HG02642 (cell line): ENCODE measurements at regions not wholly inside any gene's neighbourhood (a gene's known extent, or its start where the extent isn't known, plus 50 kb on each side); places are given as distances from the start of the nearest gene placed in this dataset.
"Not testable (repeated sequence)": the region's sequence is repeated elsewhere in the genome, so short reads cannot be mapped to it uniquely, and the experiment has no call there.

Experiments used
- ATAC-seq: cut with Tn5 transposase; IDR thresholded peaks from one replicate; pipeline ENCODE4 v1.9.1; 2021; ENCODE audit warnings: mild to moderate bottlenecking; ENCODE audit not compliant: unreplicated experiment, poor library complexity

GRCh38 chr7:97234494-97234893, 117.0 kb downstream of the SDHAF3 start:
- ATAC-seq, result not testable (repeated sequence)

GRCh38 chr7:97246317-97246716, 128.8 kb downstream of the SDHAF3 start:
- no peak for ATAC-seq

GRCh38 chr7:97258187-97258586, 140.7 kb downstream of the SDHAF3 start:
- ATAC-seq, result not testable (repeated sequence)

GRCh38 chr7:97269741-97270140, 152.2 kb downstream of the SDHAF3 start:
- no peak for ATAC-seq

- no peak for ATAC-seq
Measured at GRCh38 chr7:97270280-97270679, 152.8 kb downstream of the SDHAF3 start.

DNA sequence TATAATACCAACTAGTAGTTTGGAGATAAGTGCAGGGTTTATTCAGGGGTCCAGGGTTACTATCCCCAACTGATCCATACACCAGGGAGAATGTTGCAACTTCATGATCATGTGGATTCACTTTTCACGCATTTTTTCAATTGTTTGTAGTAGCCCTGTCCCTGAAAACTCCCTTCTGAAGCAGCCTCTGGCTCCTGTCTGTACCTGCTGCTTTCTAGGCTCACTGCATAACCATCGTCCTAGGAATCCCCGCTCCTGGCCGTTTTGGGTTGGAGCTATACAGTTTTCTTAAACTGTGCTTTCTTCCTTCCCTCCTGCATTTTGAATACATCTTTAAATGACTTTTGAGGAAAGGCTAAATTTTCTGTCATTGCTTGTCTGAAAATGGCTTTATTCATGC, 154.1 kb downstream of the SDHAF3 start:
- no peak for ATAC-seq

DNA sequence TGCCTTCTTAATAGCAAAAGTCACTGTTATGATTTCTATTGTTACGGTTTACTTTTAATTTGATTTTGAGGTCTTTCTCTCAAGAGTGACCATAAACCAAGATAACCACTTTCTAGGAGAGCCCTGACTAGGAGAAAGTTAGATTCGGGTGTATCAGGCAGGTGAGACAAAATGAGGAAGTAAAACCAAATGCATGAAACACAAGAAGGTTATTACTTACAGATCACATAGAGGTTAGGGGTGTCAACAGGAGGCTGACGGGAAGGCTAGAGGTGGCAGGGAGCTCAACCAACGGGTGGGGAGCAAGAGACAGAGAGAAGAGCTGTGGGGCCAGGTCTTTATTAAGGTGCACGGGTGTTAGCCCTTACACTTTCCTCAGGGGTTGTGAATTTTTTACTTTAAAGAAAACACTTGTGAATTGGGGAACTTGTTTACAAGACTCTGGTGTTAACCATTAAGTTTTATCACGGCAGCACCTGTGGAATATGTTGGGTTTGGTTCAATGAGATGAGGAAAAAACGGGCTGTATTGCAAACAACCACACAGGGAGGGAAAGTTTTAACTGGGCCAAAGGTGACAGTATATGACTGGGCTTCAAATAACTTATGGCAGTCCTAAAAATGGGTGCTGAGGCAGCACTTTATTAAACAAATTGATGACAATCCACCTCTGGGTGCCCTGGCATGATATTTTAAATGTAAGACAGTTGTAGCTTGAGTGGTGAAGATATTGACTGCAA, 154.9 kb downstream of the SDHAF3 start:
- ATAC-seq, result no peak

GRCh38 chr7:97275475-97275874, 158.0 kb downstream of the SDHAF3 start:
- no peak for ATAC-seq

GRCh38 chr7:97280950-97281349, 163.5 kb downstream of the SDHAF3 start:
- no peak for ATAC-seq

DNA sequence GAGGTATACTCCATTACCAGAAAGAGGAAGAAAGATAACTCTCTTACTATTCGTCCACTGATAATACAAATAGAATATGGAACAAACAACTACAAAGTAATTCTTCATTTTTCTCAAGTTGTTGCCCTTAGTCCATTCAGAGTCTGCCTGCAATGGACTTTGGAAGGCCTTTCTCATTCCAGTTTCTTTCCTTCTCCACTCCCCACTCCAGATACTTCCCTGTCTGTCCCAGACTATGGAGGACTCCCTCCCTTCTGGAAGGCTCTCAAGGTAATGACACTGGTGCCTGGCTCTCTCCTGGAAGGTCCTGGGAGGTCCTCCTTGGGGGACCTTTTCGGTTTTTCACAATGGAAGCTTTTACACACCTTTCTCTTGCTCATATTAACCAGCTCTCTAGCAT, 167.8 kb downstream of the SDHAF3 start:
- ATAC-seq, result no peak

DNA sequence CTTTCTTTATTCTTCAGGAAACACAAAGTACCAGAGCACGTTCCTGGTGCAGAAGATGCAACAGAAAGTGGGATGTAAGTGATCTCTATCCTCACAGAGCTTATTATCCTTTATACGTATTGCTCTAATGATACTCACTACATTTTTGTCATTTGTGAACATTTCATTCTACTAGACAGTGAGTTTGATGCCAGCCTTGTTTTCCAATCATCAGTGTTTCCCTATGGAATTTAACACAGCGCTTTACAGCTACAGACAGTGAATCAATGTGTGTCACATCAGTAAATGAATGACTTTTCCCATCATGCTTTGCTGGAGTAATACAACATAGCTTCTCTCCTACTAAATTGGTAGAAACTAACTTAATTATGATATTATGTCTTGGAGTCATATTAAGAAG, 175.5 kb downstream of the SDHAF3 start:
- no peak for ATAC-seq

DNA sequence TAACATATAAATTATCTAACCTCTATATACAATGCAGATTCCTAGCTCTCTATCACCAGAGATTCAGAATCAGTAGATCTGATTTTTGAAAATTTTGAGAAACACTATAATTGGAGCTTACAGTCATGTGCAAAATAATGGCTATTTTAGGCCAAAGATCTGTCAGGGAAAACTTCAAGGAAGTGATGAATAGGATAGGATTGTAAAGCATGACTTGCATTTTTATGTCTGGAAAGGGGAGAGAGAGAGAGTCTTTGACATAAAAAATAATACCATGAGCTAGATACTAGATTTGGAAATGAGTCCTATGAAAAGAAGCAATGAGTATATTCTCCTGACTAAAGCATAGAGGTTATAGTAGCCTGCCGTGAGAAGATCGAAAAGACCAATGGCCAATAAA, 181.1 kb downstream of the SDHAF3 start:
- no peak for ATAC-seq

GRCh38 chr7:97305589-97305988, 188.1 kb downstream of the SDHAF3 start:
- no peak for ATAC-seq

- ATAC-seq, result no peak
Measured at GRCh38 chr7:97307521-97308108, 190.1 kb downstream of the SDHAF3 start.

GRCh38 chr7:97313900-97314299, 196.4 kb downstream of the SDHAF3 start:
- ATAC-seq, result no peak

DNA sequence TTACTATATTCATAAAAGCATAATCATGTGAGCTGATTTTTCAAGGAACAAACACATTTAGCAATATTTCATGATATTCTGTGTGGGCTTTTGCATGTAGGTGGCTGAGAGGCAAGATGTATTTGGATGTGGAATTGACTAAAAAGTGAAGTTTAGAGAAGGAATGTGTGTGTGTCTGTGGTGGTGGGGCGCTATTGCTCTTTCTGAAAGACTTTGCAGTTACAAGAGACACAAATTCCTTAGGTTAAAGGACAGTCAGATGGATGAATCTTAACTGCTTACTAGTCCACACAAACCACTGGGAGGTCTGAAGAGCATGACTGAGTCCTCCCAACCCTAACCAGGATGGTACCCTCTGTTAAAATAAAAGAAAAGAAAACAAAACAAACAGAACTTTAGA, 200.1 kb downstream of the SDHAF3 start:
- no peak for ATAC-seq

GRCh38 chr7:97329871-97330270, 212.4 kb downstream of the SDHAF3 start:
- not testable (repeated sequence) for ATAC-seq

GRCh38 chr7:97337849-97338248, 220.4 kb downstream of the SDHAF3 start:
- no peak for ATAC-seq

GRCh38 chr7:97342512-97342911, 225.0 kb downstream of the SDHAF3 start:
- no peak for ATAC-seq

DNA sequence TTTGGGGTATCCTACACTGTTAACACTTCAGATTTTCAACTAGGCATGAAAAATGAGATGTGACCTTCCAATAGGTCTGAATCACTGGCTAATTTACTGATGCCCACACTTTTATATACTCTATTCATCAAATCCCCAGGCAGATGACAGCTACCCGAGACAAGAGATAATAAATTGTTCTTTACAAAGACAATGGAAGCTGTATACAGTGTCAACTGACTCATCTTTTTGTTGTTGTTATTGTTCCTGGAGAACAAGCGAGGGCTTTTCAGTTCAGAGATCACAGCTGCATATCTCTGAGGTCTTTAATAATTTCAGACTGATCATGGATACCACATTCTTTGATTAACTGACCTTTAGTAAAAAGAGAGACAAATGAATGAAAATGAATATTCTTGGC, 228.9 kb downstream of the SDHAF3 start:
- no peak for ATAC-seq

GRCh38 chr7:97351488-97351887, 234.0 kb downstream of the SDHAF3 start:
- ATAC-seq, result no peak

GRCh38 chr7:97357459-97357858, 240.0 kb downstream of the SDHAF3 start:
- no peak for ATAC-seq
